Brain pericyte (primary cell): ENCODE measurements at regions not wholly inside any gene's neighbourhood (a gene's known extent, or its start where the extent isn't known, plus 50 kb on each side); places are given as distances from the start of the nearest gene placed in this dataset.

Source experiments
- DNase-seq: peaks from one replicate; pipeline ENCODE4 v3.0.0-alpha.2; 2012; ENCODE audit warnings: low read depth, low spot score

- no peak for DNase-seq
Measured at GRCh38 chr5:68924481-68925145, 169.2 kb upstream of the SLC30A5 start.

GRCh38 chr5:68928617-68929302 lies 165.1 kb upstream of the SLC30A5 start:
- no peak for DNase-seq

GRCh38 chr5:68930139-68930538 lies 163.7 kb upstream of the SLC30A5 start:
- DNase-seq, result no peak

GRCh38 chr5:68932830-68933434 lies 160.9 kb upstream of the SLC30A5 start:
- no peak for DNase-seq

GRCh38 chr5:68942169-68942568 lies 151.6 kb upstream of the SLC30A5 start:
- no peak for DNase-seq

GRCh38 chr5:68946728-68947127 lies 147.1 kb upstream of the SLC30A5 start:
- DNase-seq, result no peak

- DNase-seq, result no peak
Measured at GRCh38 chr5:68947986-68948385, 145.8 kb upstream of the SLC30A5 start.

- no peak for DNase-seq
Measured at GRCh38 chr5:68949256-68949655, 144.6 kb upstream of the SLC30A5 start.

GRCh38 chr5:68949711-68950110 lies 144.1 kb upstream of the SLC30A5 start:
- no peak for DNase-seq

- no peak for DNase-seq
Measured at GRCh38 chr5:68950125-68950524, 143.7 kb upstream of the SLC30A5 start.

- DNase-seq, result no peak
Measured at GRCh38 chr5:68950930-68951329, 142.9 kb upstream of the SLC30A5 start.

- DNase-seq, result no peak
Measured at GRCh38 chr5:68953231-68953874, 140.5 kb upstream of the SLC30A5 start.

GRCh38 chr5:68953875-68954617 lies 139.8 kb upstream of the SLC30A5 start:
- DNase-seq, result no peak

- DNase-seq, result no peak
Measured at GRCh38 chr5:68954618-68954910, 139.2 kb upstream of the SLC30A5 start.

GRCh38 chr5:68957591-68957990 lies 136.2 kb upstream of the SLC30A5 start:
- no peak for DNase-seq

GRCh38 chr5:68958428-68958827 lies 135.4 kb upstream of the SLC30A5 start:
- no peak for DNase-seq

- DNase-seq, result no peak
Measured at GRCh38 chr5:68960456-68960855, 133.4 kb upstream of the SLC30A5 start.

- no peak for DNase-seq
Measured at GRCh38 chr5:68960961-68961360, 132.9 kb upstream of the SLC30A5 start.

GRCh38 chr5:68961762-68962161 lies 132.1 kb upstream of the SLC30A5 start:
- DNase-seq, result no peak

GRCh38 chr5:68962757-68963484 lies 130.9 kb upstream of the SLC30A5 start:
- DNase-seq, result no peak

GRCh38 chr5:68964679-68965078 lies 129.1 kb upstream of the SLC30A5 start:
- DNase-seq, result no peak
